Activated CD4-positive, alpha-beta memory T cell treated with anti-CD3 and anti-CD28 coated beads, Interleukin-2, amount 10 ng/mL, durations not matched to agents 7 days and 5 days (primary cell): ENCODE measurements at regions not wholly inside any gene's neighbourhood (a gene's known extent, or its start where the extent isn't known, plus 50 kb on each side); places are given as distances from the start of the nearest gene placed in this dataset.

Experiments
- CTCF ChIA-PET: fragments of 350-600 bp; sonication (Branson Sonifier 250); formaldehyde crosslinking; loops from one replicate; lab custom pipeline; 2021; ENCODE audit warnings: antibody characterized with exemption, inconsistent platforms; lab: Charles Lee
- POLR2A ChIA-PET: fragments of 350-600 bp; sonication (Branson Sonifier 250); formaldehyde crosslinking; loops from one replicate; lab custom pipeline; 2021; ENCODE audit warnings: antibody characterized with exemption; lab: Charles Lee
- DNase-seq: peaks from one replicate; pipeline ENCODE4 v3.0.0-alpha.2; 2020
- H3K27ac Mint-ChIP-seq: one replicate; pipeline ENCODE4 v1.8.0; 2021; ENCODE audit warnings: mild to moderate bottlenecking, mixed read lengths
- H3K27me3 Mint-ChIP-seq: one replicate; pipeline ENCODE4 v1.8.0; 2021; ENCODE audit warnings: mixed read lengths
- H3K36me3 Mint-ChIP-seq: one replicate; pipeline ENCODE4 v1.8.0; 2021; ENCODE audit warnings: low read depth, mixed read lengths
- H3K4me1 Mint-ChIP-seq: one replicate; pipeline ENCODE4 v1.8.0; 2021; ENCODE audit warnings: mixed read lengths
- H3K4me3 Mint-ChIP-seq: one replicate; pipeline ENCODE4 v1.8.0; 2021; ENCODE audit warnings: mild to moderate bottlenecking, mixed read lengths
- H3K9me3 Mint-ChIP-seq: one replicate; pipeline ENCODE4 v1.8.0; 2021; ENCODE audit warnings: mixed read lengths

- Mint-ChIP-seq H3K4me1 (no peaks in the 10 kb centered on the region), H3K36me3 (no peaks in the 10 kb centered on the region), H3K9me3 (no peaks in the 10 kb centered on the region), H3K4me3 (no peak overlapping the region), H3K27ac (no peak overlapping the region), H3K27me3 (no peaks in the 10 kb centered on the region)
- no peak for DNase-seq
- ChIA-PET CTCF (no interaction called here), POLR2A (no interaction called here)
Measured at GRCh38 chr1:219794085-219794743, 134.1 kb downstream of the SLC30A10 start.

DNA sequence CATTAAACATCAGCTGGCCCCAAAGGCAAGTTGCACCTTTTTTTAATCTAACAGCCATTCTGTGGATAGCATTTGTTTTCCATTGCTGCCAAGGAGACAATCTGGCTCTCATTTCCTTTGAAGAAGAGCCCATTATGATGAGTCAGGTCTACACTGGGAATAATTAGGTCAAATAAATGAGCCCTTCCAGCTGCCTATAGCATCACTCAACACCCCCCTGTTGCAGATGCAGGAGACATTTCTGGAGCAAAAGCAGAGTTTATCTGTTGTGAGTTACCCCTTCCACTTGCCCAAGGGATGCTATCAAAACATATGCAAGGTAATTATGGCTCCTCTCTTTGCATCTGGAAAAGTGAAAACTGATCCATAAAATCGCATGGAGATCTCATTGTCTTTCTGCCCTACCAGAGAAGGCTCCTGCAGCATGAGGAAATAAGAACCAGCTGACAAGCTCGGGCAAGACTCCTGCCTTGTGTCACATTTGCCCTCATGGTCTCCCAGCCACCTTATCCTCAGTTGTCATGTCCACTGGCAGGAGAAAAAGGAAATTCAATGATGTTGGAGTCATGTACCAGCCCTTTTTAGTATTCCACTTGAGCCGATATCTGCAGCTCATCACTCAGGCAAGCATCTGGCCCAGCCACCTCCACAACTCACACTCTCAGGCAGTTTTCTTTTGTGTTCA lies 135.9 kb downstream of the SLC30A10 start:
- DNase-seq, result no peak
- Mint-ChIP-seq H3K27me3 (no peaks in the 10 kb centered on the region), H3K36me3 (no peaks in the 10 kb centered on the region), H3K4me3 (no peak overlapping the region), H3K4me1 (no peaks in the 10 kb centered on the region), H3K27ac (no peak overlapping the region), H3K9me3 (no peaks in the 10 kb centered on the region)
- CTCF ChIA-PET, result no interaction called here
- POLR2A ChIA-PET, result no interaction called here

DNA sequence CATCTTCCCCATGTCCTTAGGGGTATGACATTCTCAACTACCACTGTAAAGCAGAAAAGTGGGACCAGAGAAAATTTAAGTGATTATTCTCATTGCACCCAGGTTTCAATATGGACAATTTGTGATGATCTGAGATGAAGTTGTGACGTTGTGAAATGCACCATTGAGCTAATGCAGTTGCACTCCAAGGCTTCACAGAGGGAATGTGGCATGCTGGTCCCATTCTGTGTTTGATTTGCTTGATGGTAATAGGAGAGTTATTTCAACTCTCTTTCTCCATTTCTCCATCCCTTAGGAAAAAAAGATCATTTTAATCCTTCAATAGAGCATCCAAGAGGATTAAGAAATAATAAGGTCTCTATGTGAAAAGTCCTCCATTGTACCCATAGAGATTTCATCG lies 136.6 kb downstream of the SLC30A10 start:
- H3K27me3 Mint-ChIP-seq, result no peaks in the 10 kb centered on the region
- CTCF ChIA-PET, result no interaction called here
- H3K9me3 Mint-ChIP-seq, result no peaks in the 10 kb centered on the region
- POLR2A ChIA-PET, result no interaction called here
- no peaks in the 10 kb centered on the region for H3K4me1 Mint-ChIP-seq
- H3K36me3 Mint-ChIP-seq, result no peaks in the 10 kb centered on the region
- no peak overlapping the region for H3K27ac Mint-ChIP-seq
- no peak overlapping the region for H3K4me3 Mint-ChIP-seq
- no peak for DNase-seq

DNA sequence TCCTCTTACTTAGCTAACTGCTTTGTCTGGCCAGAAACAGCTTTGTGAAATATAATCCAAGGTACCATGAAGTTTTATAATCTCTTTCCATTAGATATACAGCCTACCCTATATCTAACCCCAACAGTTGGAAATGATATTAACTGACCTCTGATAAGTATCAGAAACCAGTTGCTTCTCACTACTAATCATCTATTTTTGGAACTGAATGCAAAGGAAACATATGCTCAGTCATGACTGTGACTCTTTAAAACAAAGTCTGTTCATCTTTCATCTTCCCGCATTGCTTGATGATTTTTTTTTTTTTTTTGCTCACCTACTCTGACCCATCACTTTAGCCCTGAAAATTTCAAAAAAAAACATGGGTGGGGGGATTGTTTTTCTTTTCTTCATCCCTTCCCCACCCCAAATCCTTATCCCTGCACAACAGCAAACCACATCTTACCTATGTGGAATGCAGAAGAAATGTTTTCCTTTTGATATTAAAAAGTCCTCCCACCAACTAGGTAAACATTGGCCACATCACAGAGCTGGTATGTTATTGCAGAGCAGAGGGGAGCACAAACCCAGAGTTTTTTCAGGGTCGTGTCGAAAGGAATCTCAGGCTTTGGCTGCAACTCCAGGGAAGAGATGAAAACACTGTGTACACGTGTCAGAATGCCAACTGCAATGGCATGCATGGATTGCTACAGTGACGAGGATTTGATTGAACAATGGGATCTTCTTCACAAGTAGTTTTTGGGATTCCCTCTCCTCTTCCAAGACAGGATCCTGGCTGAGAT lies 137.3 kb downstream of the SLC30A10 start:
- Mint-ChIP-seq H3K27ac (no peak overlapping the region), H3K4me3 (no peak overlapping the region), H3K4me1 (no peaks in the 10 kb centered on the region), H3K9me3 (no peaks in the 10 kb centered on the region), H3K36me3 (no peaks in the 10 kb centered on the region), H3K27me3 (no peaks in the 10 kb centered on the region)
- ChIA-PET POLR2A (no interaction called here), CTCF (no interaction called here)
- no peak for DNase-seq

- H3K27ac Mint-ChIP-seq, result no peak overlapping the region
- ChIA-PET POLR2A (no interaction called here), CTCF (no interaction called here)
Measured at GRCh38 chr1:219788700-219789099, 139.7 kb downstream of the SLC30A10 start.

DNA sequence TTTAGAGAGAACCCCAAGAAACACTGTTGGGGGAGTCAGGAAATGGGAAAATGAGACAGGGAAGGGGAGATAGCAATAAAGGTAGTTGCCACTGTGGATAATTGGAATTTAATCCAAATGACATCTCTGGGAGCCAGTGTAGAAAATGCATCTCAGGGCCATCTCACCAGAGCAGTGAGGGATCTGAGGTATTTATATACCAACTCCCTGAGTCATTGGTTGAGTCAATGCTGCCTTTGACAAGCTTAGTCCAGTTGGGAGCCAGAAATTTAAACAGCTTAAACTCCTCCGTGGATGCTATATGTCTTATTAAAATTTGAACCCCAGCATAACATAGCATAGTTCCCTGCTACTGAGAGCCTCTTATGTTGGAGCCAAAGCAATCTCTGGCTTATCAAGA lies 140.3 kb downstream of the SLC30A10 start:
- Mint-ChIP-seq H3K27me3 (no peaks in the 10 kb centered on the region), H3K27ac (no peak overlapping the region), H3K4me1 (no peaks in the 10 kb centered on the region), H3K4me3 (no peak overlapping the region), H3K36me3 (no peaks in the 10 kb centered on the region), H3K9me3 (no peaks in the 10 kb centered on the region)
- POLR2A ChIA-PET, result no interaction called here
- CTCF ChIA-PET, result no interaction called here
- DNase-seq, result no peak

More at GRCh38 chr1:219788700-219789099, 139.7 kb downstream of the SLC30A10 start:
- H3K4me3 Mint-ChIP-seq, result no peak overlapping the region
- no peak for DNase-seq
- no peaks in the 10 kb centered on the region for H3K27me3 Mint-ChIP-seq
- no peaks in the 10 kb centered on the region for H3K4me1 Mint-ChIP-seq
- H3K36me3 Mint-ChIP-seq, result no peaks in the 10 kb centered on the region
- no peaks in the 10 kb centered on the region for H3K9me3 Mint-ChIP-seq

DNA sequence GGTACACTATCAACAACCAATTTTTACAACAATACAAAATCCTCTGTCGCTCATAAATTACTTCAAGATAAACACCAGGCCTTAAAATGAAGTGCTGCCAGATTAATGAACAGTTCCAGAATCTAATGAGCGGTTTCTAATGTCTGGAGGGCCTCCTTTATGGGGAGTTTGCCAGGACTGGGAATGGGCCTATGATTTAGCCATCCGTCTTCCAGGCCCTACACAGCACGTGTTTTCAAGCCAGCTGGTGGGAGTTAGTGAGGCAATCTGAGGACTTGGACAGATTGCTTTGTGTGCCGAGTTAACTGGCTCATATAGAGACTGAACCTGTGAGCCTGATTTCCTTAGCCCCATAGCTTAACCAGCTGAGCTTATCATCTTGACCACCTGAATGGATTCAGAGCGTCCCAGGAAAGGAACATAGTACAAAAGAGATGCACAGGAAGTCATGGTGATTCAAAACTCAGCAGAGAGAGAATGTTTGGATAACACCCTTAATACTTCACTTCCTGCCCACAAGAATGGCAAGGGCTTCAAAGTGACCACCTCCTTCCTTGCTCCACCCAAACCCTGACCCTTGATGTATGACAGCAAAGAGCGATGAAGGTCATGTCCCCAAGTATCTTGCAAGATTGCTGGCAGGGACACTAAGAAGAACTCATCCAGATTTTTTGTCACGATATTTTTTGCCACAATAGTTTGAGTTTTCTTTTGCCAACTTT lies 143.5 kb downstream of the SLC30A10 start:
- H3K4me3 Mint-ChIP-seq, result no peak overlapping the region
- no peak overlapping the region for H3K27ac Mint-ChIP-seq
- no peaks in the 10 kb centered on the region for H3K27me3 Mint-ChIP-seq
- CTCF ChIA-PET, result no interaction called here
- no peaks in the 10 kb centered on the region for H3K9me3 Mint-ChIP-seq
- H3K36me3 Mint-ChIP-seq, result no peaks in the 10 kb centered on the region
- H3K4me1 Mint-ChIP-seq, result no peaks in the 10 kb centered on the region
- DNase-seq, result no peak
- POLR2A ChIA-PET, result no interaction called here

- CTCF ChIA-PET, result no interaction called here
- no peaks in the 10 kb centered on the region for H3K27me3 Mint-ChIP-seq
- no peak for DNase-seq
Measured at GRCh38 chr1:219783605-219784235, 144.6 kb downstream of the SLC30A10 start.

DNA sequence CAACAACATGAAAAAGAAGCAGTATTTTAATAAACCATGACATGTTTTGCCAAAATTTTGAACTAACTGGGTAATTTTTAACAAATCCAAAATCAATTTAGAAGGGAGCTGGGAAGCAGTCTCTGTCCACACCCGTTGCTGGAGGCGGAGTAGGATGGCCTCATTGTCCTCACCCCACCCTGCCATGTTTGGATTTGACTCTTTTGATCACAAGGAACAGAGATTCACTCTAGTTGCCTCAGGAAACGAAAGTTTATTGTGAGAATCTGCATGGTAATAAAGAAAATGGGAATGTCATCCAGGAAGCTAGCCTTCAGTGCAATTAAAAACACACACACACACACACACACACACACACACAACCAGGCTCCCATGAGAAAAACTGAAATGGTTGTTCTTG lies 145.4 kb downstream of the SLC30A10 start:
- no peak overlapping the region for H3K27ac Mint-ChIP-seq
- ChIA-PET POLR2A (no interaction called here), CTCF (no interaction called here)
- no peak for DNase-seq
- H3K27me3 Mint-ChIP-seq, result no peaks in the 10 kb centered on the region
- peaks cover 2% of the 10 kb centered on the region for H3K9me3 Mint-ChIP-seq
- H3K4me3 Mint-ChIP-seq, result no peak overlapping the region
- no peaks in the 10 kb centered on the region for H3K4me1 Mint-ChIP-seq
- H3K36me3 Mint-ChIP-seq, result no peaks in the 10 kb centered on the region

More at GRCh38 chr1:219783605-219784235, 144.6 kb downstream of the SLC30A10 start:
- H3K4me1 Mint-ChIP-seq, result no peaks in the 10 kb centered on the region
- no peak overlapping the region for H3K27ac Mint-ChIP-seq
- H3K9me3 Mint-ChIP-seq, result peaks cover under 1% of the 10 kb centered on the region
- POLR2A ChIA-PET, result no interaction called here
- no peak overlapping the region for H3K4me3 Mint-ChIP-seq
- no peaks in the 10 kb centered on the region for H3K36me3 Mint-ChIP-seq

GRCh38 chr1:219782311-219782710 lies 146.0 kb downstream of the SLC30A10 start:
- ChIA-PET CTCF (no interaction called here), POLR2A (no interaction called here)
- Mint-ChIP-seq H3K4me1 (no peaks in the 10 kb centered on the region), H3K27ac (no peak overlapping the region), H3K4me3 (no peak overlapping the region), H3K9me3 (peaks cover 2% of the 10 kb centered on the region), H3K27me3 (no peaks in the 10 kb centered on the region), H3K36me3 (no peaks in the 10 kb centered on the region)
- DNase-seq, result no peak

DNA sequence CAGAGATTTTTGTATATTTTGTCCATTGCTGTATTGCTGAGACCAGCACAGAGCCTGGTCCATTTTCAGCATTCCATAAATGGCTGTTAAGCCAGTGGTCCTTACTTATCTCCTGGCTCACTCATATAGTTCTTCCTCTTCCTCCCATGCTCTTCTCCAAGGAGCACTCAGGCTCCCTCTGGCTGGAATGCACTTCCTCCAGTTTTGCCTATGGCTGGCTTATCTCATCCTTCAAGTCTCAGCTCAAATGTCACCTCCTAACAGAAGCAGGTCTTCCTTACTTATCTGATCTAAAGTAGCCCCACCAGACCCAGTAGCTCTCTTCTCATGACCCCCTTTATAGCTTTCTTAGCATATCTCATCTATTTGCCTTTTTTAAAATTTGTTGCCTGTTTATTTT lies 146.9 kb downstream of the SLC30A10 start:
- Mint-ChIP-seq H3K9me3 (peaks cover 2% of the 10 kb centered on the region), H3K4me3 (no peak overlapping the region), H3K27ac (no peak overlapping the region), H3K4me1 (no peaks in the 10 kb centered on the region), H3K27me3 (no peaks in the 10 kb centered on the region), H3K36me3 (no peaks in the 10 kb centered on the region)
- ChIA-PET CTCF (no interaction called here), POLR2A (no interaction called here)
- no peak for DNase-seq

GRCh38 chr1:219778793-219779369 lies 149.5 kb downstream of the SLC30A10 start:
- no peak overlapping the region for H3K27ac Mint-ChIP-seq
- no peaks in the 10 kb centered on the region for H3K36me3 Mint-ChIP-seq
- no peaks in the 10 kb centered on the region for H3K27me3 Mint-ChIP-seq
- ChIA-PET POLR2A (no interaction called here), CTCF (no interaction called here)
- peaks cover 2% of the 10 kb centered on the region for H3K9me3 Mint-ChIP-seq
- H3K4me1 Mint-ChIP-seq, result no peaks in the 10 kb centered on the region
- no peak overlapping the region for H3K4me3 Mint-ChIP-seq
- DNase-seq, result no peak
